A549 (cell line): ENCODE measurements at regions not wholly inside any gene's neighbourhood (a gene's known extent, or its start where the extent isn't known, plus 50 kb on each side); places are given as distances from the start of the nearest gene placed in this dataset.

Experiments
- ATAC-seq, 2 experiments: fragments of 200-7000 bp in 1 of 2; fragments of >200 bp in 1 of 2; cut with Nextera tagmentation in 1 of 2; cut with Tn5 transposase in 1 of 2; 3 replicates each; pipeline versions ENCODE4 v1.8.0 to v1.9.1; 2018 to 2020; ENCODE audit warnings: mild to moderate bottlenecking in 1 of 2, moderate library complexity in 1 of 2
- CTCF ChIA-PET: fragments of 300-600 bp; sonication (Branson Sonifier 250); formaldehyde crosslinking; extraction: SDS; loops from one replicate; lab custom pipeline; 2021; ENCODE audit warnings: antibody characterized with exemption, inconsistent platforms; lab: Yijun Ruan, JAX
- POLR2A ChIA-PET: fragments of 350-600 bp; formaldehyde crosslinking; extraction: SDS; loops from one replicate; lab custom pipeline; 2021; ENCODE audit warnings: antibody characterized with exemption, inconsistent platforms; lab: Yijun Ruan, JAX
- DNase-seq, 2 experiments: peaks; one replicate each; pipeline versions ENCODE4 v3.0.0 to v3.0.0-alpha.2; 2011 to 2016; ENCODE audit warnings: low read depth in 1 of 2, low spot score in 1 of 2
- FAIRE-seq: peaks from 2 replicates; lab custom pipeline; 2011; peaks lifted over from hg19 to GRCh38; lab: Jason Lieb, UNC
- H3K27ac ChIP-seq, 2 experiments: fragments of >200 bp; sonication (Bioruptor Twin); formaldehyde crosslinking; 3 replicates each; pipeline ENCODE4 v1.5.1; 2016 to 2017
- H3K4me1 ChIP-seq: fragments of >200 bp; sonication (Bioruptor Twin); formaldehyde crosslinking; 3 replicates; pipeline ENCODE4 v1.6.1; 2016
- H3K4me2 ChIP-seq: fragments of >200 bp; sonication (Bioruptor Twin); formaldehyde crosslinking; 3 replicates; pipeline ENCODE4 v1.6.1; 2016
- H3K4me3 ChIP-seq: fragments of >200 bp; sonication (Bioruptor Twin); formaldehyde crosslinking; 3 replicates; pipeline ENCODE4 v1.5.1; 2016
- H3K9me3 ChIP-seq: fragments of >200 bp; sonication (Bioruptor Twin); formaldehyde crosslinking; 3 replicates; pipeline ENCODE4 v1.6.1; 2016
- BHLHE40 ChIP-seq: IDR thresholded peaks from 2 replicates; pipeline ENCODE4 v1.6.1; 2012; ENCODE audit warnings: low read depth, low read length, inconsistent platforms
- CBX2 ChIP-seq: fragments of 200-600 bp; sonication (generic); IDR thresholded peaks from 2 replicates; pipeline ENCODE4 v1.6.1; 2016; ENCODE audit warnings: low read depth, mild to moderate bottlenecking, borderline replicate concordance
- CBX8 ChIP-seq: fragments of 200-600 bp; sonication (generic); IDR thresholded peaks from 2 replicates; pipeline ENCODE4 v1.6.1; 2016
- CEBPB ChIP-seq, 2 experiments: fragments of >200 bp in 1 of 2; sonication (Bioruptor Twin) in 1 of 2; formaldehyde crosslinking in 1 of 2; IDR thresholded peaks; 2 replicates each; pipeline ENCODE4 v1.6.1; 2012 to 2016
- CHD2 ChIP-seq: fragments of 150-350 bp; IDR thresholded peaks from 2 replicates; pipeline ENCODE4 v1.6.1; 2014; ENCODE audit warnings: low read length; ENCODE audit not compliant: partially characterized antibody
- EHF ChIP-seq: fragments of 250-450 bp; sonication (Bioruptor Pico); IDR thresholded peaks from 2 replicates; pipeline ENCODE4 v1.5.0; 2020; ENCODE audit warnings: mild to moderate bottlenecking
- FOXS1 ChIP-seq: fragments of 250-450 bp; sonication (Bioruptor Pico); IDR thresholded peaks from 2 replicates; pipeline ENCODE4 v1.5.0; 2020; ENCODE audit warnings: mild to moderate bottlenecking, moderate library complexity
- HEYL ChIP-seq: fragments of 250-450 bp; sonication (Bioruptor Pico); IDR thresholded peaks from 2 replicates; pipeline ENCODE4 v1.8.0; 2021; ENCODE audit warnings: mild to moderate bottlenecking, moderate library complexity
- HOXA7 ChIP-seq: fragments of 250-450 bp; sonication (Bioruptor Pico); IDR thresholded peaks from 2 replicates; pipeline ENCODE4 v1.5.0; 2020; ENCODE audit warnings: mild to moderate bottlenecking, moderate library complexity
- HOXB5 ChIP-seq: fragments of 250-450 bp; sonication (Bioruptor Pico); IDR thresholded peaks from 2 replicates; pipeline ENCODE4 v1.5.0; 2020; ENCODE audit warnings: mild to moderate bottlenecking, moderate library complexity
- MAFK ChIP-seq: fragments of 450-650 bp; IDR thresholded peaks from 2 replicates; pipeline ENCODE4 v1.6.1; 2014; ENCODE audit not compliant: partially characterized antibody
- MAZ ChIP-seq: fragments of 150-350 bp; IDR thresholded peaks from 2 replicates; pipeline ENCODE4 v1.6.1; 2014; ENCODE audit warnings: antibody characterized with exemption, low read depth, low read length, borderline replicate concordance
- MYC ChIP-seq: IDR thresholded peaks from 2 replicates; pipeline ENCODE4 v1.6.1; 2012; ENCODE audit warnings: mild to moderate bottlenecking, inconsistent platforms, low read length, improper control_type of control experiment, borderline replicate concordance
- NPAS2 ChIP-seq: fragments of 250-450 bp; sonication (Bioruptor Pico); IDR thresholded peaks from 2 replicates; pipeline ENCODE4 v1.8.0; 2022; ENCODE audit warnings: mild to moderate bottlenecking, moderate library complexity, borderline replicate concordance
- PHF8 ChIP-seq: fragments of 200-600 bp; sonication (generic); IDR thresholded peaks from 2 replicates; pipeline ENCODE4 v1.6.1; 2016; ENCODE audit warnings: low read depth, mild to moderate bottlenecking, antibody characterized with exemption, moderate library complexity, borderline replicate concordance
- RAD21 ChIP-seq, 2 experiments: fragments of >200 bp in 1 of 2; sonication (Bioruptor Twin) in 1 of 2; formaldehyde crosslinking in 1 of 2; IDR thresholded peaks in 1 of 2; conservative IDR thresholded peaks in 1 of 2; 2 replicates in 1 of 2; 3 replicates in 1 of 2; pipeline ENCODE4 v1.6.1; 2012 to 2018; ENCODE audit warnings: inconsistent platforms in 1 of 2
- RFX5 ChIP-seq: fragments of 450-650 bp; IDR thresholded peaks from 2 replicates; pipeline ENCODE4 v1.7.1; 2014; ENCODE audit warnings: antibody characterized with exemption, mild to moderate bottlenecking, moderate library complexity
- RNF2 ChIP-seq: fragments of 200-600 bp; sonication (generic); IDR thresholded peaks from 2 replicates; pipeline ENCODE4 v1.6.1; 2016; ENCODE audit warnings: low read depth, mild to moderate bottlenecking, antibody characterized with exemption, moderate library complexity, borderline replicate concordance
- SREBF2 ChIP-seq: fragments of 450-650 bp; IDR thresholded peaks from 2 replicates; pipeline ENCODE4 v1.6.1; 2014; ENCODE audit warnings: mild to moderate bottlenecking, moderate library complexity
- TP53 ChIP-seq: fragments of 250-450 bp; sonication (Bioruptor Pico); IDR thresholded peaks from 2 replicates; pipeline ENCODE4 v1.5.0; 2021; ENCODE audit warnings: mild to moderate bottlenecking, moderate library complexity
- ZC3H11A ChIP-seq: fragments of 450-650 bp; IDR thresholded peaks from 2 replicates; pipeline ENCODE4 v1.6.1; 2014; ENCODE audit warnings: antibody characterized with exemption, mild to moderate bottlenecking
- ZFP36 ChIP-seq: fragments of 450-650 bp; IDR thresholded peaks from 2 replicates; pipeline ENCODE4 v1.6.1; 2014; ENCODE audit warnings: borderline replicate concordance; ENCODE audit not compliant: partially characterized antibody
- ZSCAN20 ChIP-seq: fragments of 250-450 bp; sonication (Bioruptor Pico); IDR thresholded peaks from 2 replicates; pipeline ENCODE4 v1.8.0; 2022; ENCODE audit warnings: mild to moderate bottlenecking, moderate library complexity
- WGBS: methylation state at CpG from one replicate; pipeline ENCODE4 v1.1.6; 2017; ENCODE audit errors: missing lambda C conversion rate; 5-methylcytosine and 5-hydroxymethylcytosine counted together
- TF ChIP-seq, protein P1 (sequence below): fragments of 200-600 bp; sonication (generic); IDR thresholded peaks from 2 replicates; pipeline ENCODE4 v1.6.1; 2016; ENCODE audit warnings: antibody characterized with exemption, mild to moderate bottlenecking, moderate library complexity
- TF ChIP-seq, protein P2 (sequence below): fragments of >200 bp; sonication (Bioruptor Twin); formaldehyde crosslinking; IDR thresholded peaks from 2 replicates; pipeline ENCODE4 v1.6.1; 2016
- TF ChIP-seq, protein P3 (sequence below): IDR thresholded peaks from 2 replicates; pipeline ENCODE4 v1.6.1; 2012
- TF ChIP-seq, protein P4 (sequence below): IDR thresholded peaks from 2 replicates; pipeline ENCODE4 v1.6.1; 2012
- TF ChIP-seq, protein P5 (sequence below): fragments of 250-450 bp; sonication (Bioruptor Pico); IDR thresholded peaks from 2 replicates; pipeline ENCODE4 v1.5.0; 2020; ENCODE audit warnings: low read depth, mild to moderate bottlenecking, moderate library complexity

DNA sequence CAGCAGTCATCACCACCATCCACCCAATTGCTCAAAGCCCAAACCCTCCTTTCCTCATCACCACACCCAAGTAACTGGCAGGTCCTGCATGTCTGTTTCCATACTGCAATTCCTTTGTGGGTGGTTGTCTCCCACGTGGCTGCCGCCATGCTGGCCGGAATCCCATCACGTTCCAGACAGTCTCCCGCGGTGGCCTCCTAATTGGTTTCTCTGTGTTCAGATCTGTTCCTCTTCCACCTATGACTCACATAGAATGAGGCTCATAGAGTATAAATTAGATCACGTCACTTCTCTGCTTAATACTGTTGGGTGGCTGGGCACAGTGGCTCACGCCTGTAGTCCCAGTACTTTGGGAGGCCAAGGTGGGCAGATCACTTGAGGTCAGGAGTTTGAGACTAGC is 813.0 kb downstream of the TYW1 start:
- H3K4me3 ChIP-seq: no peak overlapping the region
- CTCF ChIA-PET: no interaction called here
- 59% methylated on average over 8 of the region's 8 CpGs for WGBS
- no peak for DNase-seq
- TF ChIP-seq FOXS1 (CRISPR knock-in tag) (no peak), HOXB5 (CRISPR knock-in tag) (no peak), MAFK (no peak), TP53 (no peak), RFX5 (no peak), PHF8 (no peak), MAZ (no peak), CEBPB (IDR thresholded peaks at IDR 0.05) (no peak), BHLHE40 (no peak)
- TF ChIP-seq, protein P1, sequence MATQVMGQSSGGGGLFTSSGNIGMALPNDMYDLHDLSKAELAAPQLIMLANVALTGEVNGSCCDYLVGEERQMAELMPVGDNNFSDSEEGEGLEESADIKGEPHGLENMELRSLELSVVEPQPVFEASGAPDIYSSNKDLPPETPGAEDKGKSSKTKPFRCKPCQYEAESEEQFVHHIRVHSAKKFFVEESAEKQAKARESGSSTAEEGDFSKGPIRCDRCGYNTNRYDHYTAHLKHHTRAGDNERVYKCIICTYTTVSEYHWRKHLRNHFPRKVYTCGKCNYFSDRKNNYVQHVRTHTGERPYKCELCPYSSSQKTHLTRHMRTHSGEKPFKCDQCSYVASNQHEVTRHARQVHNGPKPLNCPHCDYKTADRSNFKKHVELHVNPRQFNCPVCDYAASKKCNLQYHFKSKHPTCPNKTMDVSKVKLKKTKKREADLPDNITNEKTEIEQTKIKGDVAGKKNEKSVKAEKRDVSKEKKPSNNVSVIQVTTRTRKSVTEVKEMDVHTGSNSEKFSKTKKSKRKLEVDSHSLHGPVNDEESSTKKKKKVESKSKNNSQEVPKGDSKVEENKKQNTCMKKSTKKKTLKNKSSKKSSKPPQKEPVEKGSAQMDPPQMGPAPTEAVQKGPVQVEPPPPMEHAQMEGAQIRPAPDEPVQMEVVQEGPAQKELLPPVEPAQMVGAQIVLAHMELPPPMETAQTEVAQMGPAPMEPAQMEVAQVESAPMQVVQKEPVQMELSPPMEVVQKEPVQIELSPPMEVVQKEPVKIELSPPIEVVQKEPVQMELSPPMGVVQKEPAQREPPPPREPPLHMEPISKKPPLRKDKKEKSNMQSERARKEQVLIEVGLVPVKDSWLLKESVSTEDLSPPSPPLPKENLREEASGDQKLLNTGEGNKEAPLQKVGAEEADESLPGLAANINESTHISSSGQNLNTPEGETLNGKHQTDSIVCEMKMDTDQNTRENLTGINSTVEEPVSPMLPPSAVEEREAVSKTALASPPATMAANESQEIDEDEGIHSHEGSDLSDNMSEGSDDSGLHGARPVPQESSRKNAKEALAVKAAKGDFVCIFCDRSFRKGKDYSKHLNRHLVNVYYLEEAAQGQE: no peak
- TF ChIP-seq, all 56 proteins: peak for 0
- no peaks in the 10 kb centered on the region for H3K4me1 ChIP-seq
- no peaks in the 10 kb centered on the region; the same call in 2 of the 3 replicates for H3K9me3 ChIP-seq
- no peak overlapping the region for H3K4me2 ChIP-seq
- ATAC-seq (no peak), FAIRE-seq (no peak)
- POLR2A ChIA-PET: no interaction called here
- no peak overlapping the region for H3K27ac ChIP-seq

DNA sequence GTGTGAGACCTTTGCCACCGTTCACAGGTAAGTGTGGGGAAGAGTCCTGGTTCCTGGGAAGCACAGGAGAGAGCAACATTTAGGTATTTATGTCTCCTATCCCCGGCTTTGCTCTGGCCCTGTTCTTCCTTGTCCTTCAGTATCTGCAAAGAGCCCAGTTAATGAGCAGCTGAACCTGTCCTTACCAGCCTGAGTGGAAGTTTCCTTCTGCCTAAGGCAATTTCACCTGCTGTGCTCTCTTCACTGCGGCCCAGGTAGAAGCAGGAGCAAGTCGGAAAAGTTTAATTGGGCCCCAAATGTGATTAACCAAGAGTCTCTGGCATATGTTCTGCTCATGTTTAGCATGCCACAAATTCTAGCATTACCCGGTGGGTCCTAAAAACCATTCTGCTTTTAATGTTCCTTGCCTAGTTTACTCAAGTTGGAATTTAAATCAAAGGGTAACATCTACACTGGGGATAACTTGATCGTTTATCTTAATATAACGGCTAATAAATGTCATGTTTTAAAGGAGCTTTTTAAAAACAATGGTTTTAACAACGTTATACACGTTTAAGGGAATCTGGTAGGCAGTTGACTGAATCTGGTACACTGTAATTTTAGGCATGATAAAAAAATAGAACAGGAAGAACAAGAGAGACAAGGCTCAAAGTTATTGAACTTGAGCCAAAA is 817.1 kb downstream of the TYW1 start:
- H3K4me1 ChIP-seq: no peaks in the 10 kb centered on the region
- no peak for ATAC-seq
- H3K27ac ChIP-seq: no peak overlapping the region
- WGBS: 20% methylated on average over 9 of the region's 9 CpGs
- H3K9me3 ChIP-seq: no peaks in the 10 kb centered on the region; the same call in 2 of the 3 replicates
- no peak overlapping the region for H3K4me3 ChIP-seq
- CTCF ChIA-PET: interaction anchor here (1.0 kb wide), 1 partner anchor 11 kb away, joined by 3 read pairs; no protein-coding TSS in a partner anchor
- TF ChIP-seq RNF2: no peak
- no peak for TF ChIP-seq CBX2
- no peak for TF ChIP-seq CHD2
- no peak for TF ChIP-seq NPAS2 (CRISPR knock-in tag)
- TF ChIP-seq, protein P2, sequence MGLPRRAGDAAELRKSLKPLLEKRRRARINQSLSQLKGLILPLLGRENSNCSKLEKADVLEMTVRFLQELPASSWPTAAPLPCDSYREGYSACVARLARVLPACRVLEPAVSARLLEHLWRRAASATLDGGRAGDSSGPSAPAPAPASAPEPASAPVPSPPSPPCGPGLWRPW: no peak
- no peak for TF ChIP-seq PHF8
- no peak for TF ChIP-seq HEYL (CRISPR knock-in tag)
- no peak overlapping the region for H3K4me2 ChIP-seq
- DNase-seq: no peak
- FAIRE-seq: no peak
- POLR2A ChIA-PET: no interaction called here

DNA sequence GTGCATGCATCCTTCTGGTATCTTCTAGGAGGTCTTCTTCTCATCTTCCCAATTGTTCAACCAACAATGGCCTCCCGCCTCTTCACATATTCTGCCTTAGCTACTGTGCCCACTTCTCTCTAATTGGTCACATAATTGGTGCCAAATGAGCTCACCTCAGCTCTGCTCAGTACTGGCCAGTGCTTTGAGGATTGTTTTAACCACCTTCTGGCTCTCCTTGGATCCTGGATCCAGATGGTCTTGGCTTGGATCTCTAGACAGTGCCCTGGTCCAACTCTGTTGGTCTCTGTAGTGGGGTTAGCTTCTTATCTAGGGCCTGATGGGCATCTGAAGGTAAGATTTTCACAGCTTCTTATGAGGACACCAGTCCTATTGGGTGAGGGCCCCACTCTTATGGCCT is 820.8 kb downstream of the TYW1 start:
- DNase-seq (no peak), ATAC-seq (no peak)
- no peak overlapping the region for H3K4me3 ChIP-seq
- CTCF ChIA-PET: interaction anchor here (0.6 kb wide), 1 partner anchor 73 kb away, joined by 3 read pairs; no protein-coding TSS in a partner anchor
- H3K4me2 ChIP-seq: no peak overlapping the region
- 29% methylated on average over 1 of the region's 1 CpG for WGBS
- no peaks in the 10 kb centered on the region for H3K9me3 ChIP-seq
- no peak overlapping the region for H3K27ac ChIP-seq
- POLR2A ChIA-PET: no interaction called here
- no peaks in the 10 kb centered on the region for H3K4me1 ChIP-seq
- TF ChIP-seq CBX8: no peak
- TF ChIP-seq, protein P3, sequence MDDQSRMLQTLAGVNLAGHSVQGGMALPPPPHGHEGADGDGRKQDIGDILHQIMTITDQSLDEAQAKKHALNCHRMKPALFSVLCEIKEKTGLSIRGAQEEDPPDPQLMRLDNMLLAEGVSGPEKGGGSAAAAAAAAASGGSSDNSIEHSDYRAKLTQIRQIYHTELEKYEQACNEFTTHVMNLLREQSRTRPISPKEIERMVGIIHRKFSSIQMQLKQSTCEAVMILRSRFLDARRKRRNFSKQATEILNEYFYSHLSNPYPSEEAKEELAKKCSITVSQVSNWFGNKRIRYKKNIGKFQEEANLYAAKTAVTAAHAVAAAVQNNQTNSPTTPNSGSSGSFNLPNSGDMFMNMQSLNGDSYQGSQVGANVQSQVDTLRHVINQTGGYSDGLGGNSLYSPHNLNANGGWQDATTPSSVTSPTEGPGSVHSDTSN: no peak
- TF ChIP-seq RNF2: no peak
- TF ChIP-seq FOXS1 (CRISPR knock-in tag): no peak
- TF ChIP-seq MYC: no peak
- no peak for TF ChIP-seq HOXB5 (CRISPR knock-in tag)
- TF ChIP-seq, protein P4, sequence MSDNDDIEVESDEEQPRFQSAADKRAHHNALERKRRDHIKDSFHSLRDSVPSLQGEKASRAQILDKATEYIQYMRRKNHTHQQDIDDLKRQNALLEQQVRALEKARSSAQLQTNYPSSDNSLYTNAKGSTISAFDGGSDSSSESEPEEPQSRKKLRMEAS: no peak
- no peak for TF ChIP-seq TP53
- TF ChIP-seq, protein P5, sequence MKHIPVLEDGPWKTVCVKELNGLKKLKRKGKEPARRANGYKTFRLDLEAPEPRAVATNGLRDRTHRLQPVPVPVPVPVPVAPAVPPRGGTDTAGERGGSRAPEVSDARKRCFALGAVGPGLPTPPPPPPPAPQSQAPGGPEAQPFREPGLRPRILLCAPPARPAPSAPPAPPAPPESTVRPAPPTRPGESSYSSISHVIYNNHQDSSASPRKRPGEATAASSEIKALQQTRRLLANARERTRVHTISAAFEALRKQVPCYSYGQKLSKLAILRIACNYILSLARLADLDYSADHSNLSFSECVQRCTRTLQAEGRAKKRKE (CRISPR knock-in tag): no peak
- no peak for TF ChIP-seq PHF8
- TF ChIP-seq EHF (CRISPR knock-in tag): no peak
- no peak for TF ChIP-seq ZSCAN20
- TF ChIP-seq MAZ: no peak
- no peak for TF ChIP-seq ZC3H11A
- no peak for TF ChIP-seq ZFP36
- TF ChIP-seq RAD21 (conservative IDR thresholded peaks at IDR 0.05 in 1 of 2, IDR thresholded peaks at IDR 0.05 in 1 of 2): no peak
- no peak for TF ChIP-seq HEYL (CRISPR knock-in tag)
- TF ChIP-seq HOXA7 (CRISPR knock-in tag): no peak
- TF ChIP-seq SREBF2: no peak
- TF ChIP-seq, all 56 proteins: peak for 0
- no peak for FAIRE-seq
